ENCODE measurements at regions not wholly inside any gene's neighbourhood (a gene's known extent, or its start where the extent isn't known, plus 50 kb on each side); places are given as distances from the start of the nearest gene placed in this dataset.

- TF ChIP-seq YY1 (IDR thresholded peaks at IDR 0.05; ENCODE audit: extremely low read depth, insufficient replicate concordance, low read depth, low read length) (no peak), ZFX (IDR thresholded peaks at IDR 0.05) (no peak), CTCF (IDR thresholded peaks at IDR 0.05 in 2 of 3, conservative IDR thresholded peaks at IDR 0.05 in 1 of 3; ENCODE audit: borderline replicate concordance in 1 of 3, insufficient read depth in 1 of 3, low read depth in 2 of 3, low read length in 2 of 3) (no peak), POLR2AphosphoS5 (IDR thresholded peaks at IDR 0.05; ENCODE audit: low read depth, low read length) (no peak), ELF1 (IDR thresholded peaks at IDR 0.05; ENCODE audit: borderline replicate concordance, low read depth) (no peak), EZH2phosphoT487 (IDR thresholded peaks at IDR 0.05; ENCODE audit: borderline replicate concordance) (no peak), FOSL1 (IDR thresholded peaks at IDR 0.05; ENCODE audit: low read depth) (peak; percentile 51; the same call in 1 of the 2 replicates), ATF3 (IDR thresholded peaks at IDR 0.05) (no peak), EGR1 (IDR thresholded peaks at IDR 0.05; ENCODE audit: low read depth) (no peak), SRF (IDR thresholded peaks at IDR 0.05; ENCODE audit: low read depth) (no peak), MAX (IDR thresholded peaks at IDR 0.05) (no peak), RAD21 (IDR thresholded peaks at IDR 0.05; ENCODE audit: low read depth) (peak; percentile 9; the same call in 1 of the 2 replicates)
Measured at GRCh38 chr7:46754140-46754720, 827.7 kb downstream of the TNS3 start (continued).

DNA sequence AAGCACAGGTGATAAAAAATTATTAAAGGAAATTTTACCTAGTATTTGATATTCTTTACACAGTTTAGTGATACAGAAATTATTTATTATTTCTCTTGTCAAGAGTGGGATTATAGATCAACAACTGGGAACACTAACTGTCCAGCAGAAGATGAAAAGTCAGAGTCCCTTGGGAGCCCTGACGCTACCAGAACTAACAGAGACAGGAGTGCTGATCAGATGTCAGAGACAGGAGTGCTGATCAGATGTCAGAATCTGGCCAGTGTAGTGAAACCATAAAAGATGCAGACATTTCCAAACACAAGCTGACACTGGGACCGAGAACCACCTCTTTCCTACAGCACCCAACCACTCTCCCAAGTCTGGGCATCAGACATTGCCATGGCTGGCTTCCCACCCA lies 828.2 kb downstream of the TNS3 start:
- Histone ChIP-seq H3K9me3 (ENCODE audit: control insufficient read depth in 1 of 2, insufficient read depth in 1 of 2, low read depth in 1 of 2, low read length in 2 of 2) (no peaks in the 10 kb centered on the region), H3K9ac (ENCODE audit: low read length) (no peak overlapping the region), H3K4me2 (ENCODE audit: low read length) (no peak overlapping the region), H3K4me1 (ENCODE audit: control insufficient read depth in 1 of 2, insufficient read depth in 2 of 2, low read length in 2 of 2) (peaks cover 34 to 38% of the 10 kb centered on the region in 2 experiments), H3K4me3 (replicated peaks in 1 of 2; ENCODE audit: low read depth in 1 of 2, low read length in 2 of 2) (no peak overlapping the region), H3K27me3 (ENCODE audit: insufficient read depth, low read length) (no peaks in the 10 kb centered on the region), H3K9me2 (ENCODE audit: insufficient read depth) (no peaks in the 10 kb centered on the region), H3K79me2 (ENCODE audit: insufficient read depth, low read length) (no peaks in the 10 kb centered on the region), H2AFZ (ENCODE audit: low read depth, low read length, poor library complexity, severe bottlenecking) (no peak overlapping the region), H3K27ac (ENCODE audit: low read depth, low read length) (peak overlapping the region; percentile 3), H3K36me3 (ENCODE audit: control insufficient read depth in 1 of 2, insufficient read depth in 2 of 2, low read length in 2 of 2) (no peaks in the 10 kb centered on the region), H4K20me1 (ENCODE audit: insufficient read depth) (no peaks in the 10 kb centered on the region)
- ChIA-PET POLR2A (no interaction called here), RAD21 (ENCODE audit: low non-redundant PET in 1 of 2, low total read pairs in 2 of 2, uncharacterized antibody in 2 of 2, unreplicated experiment in 2 of 2) (no interaction called here), CTCF (no interaction called here)
- ATAC-seq (no peak), DNase-seq (ENCODE audit: low read depth, low spot score) (no peak)
- intact Hi-C loops (cut with micrococcal nuclease): loop anchor here (5.0 to 10.0 kb wide), 2 partner anchors 101 to 209 kb away; no protein-coding TSS in a partner anchor
- no peak for TF ChIP-seq ATF3 (IDR thresholded peaks at IDR 0.05)
- no peak for TF ChIP-seq EGR1 (IDR thresholded peaks at IDR 0.05; ENCODE audit: low read depth)
- BruUV-seq (replicated peaks): no TSS peak
